ENCODE measurements at regions not wholly inside any gene's neighbourhood (a gene's known extent, or its start where the extent isn't known, plus 50 kb on each side); places are given as distances from the start of the nearest gene placed in this dataset.
A peak's percentile ranks its signal among the peaks of the same experiment; 100 is the strongest.
"Not testable (repeated sequence)": the region's sequence is repeated elsewhere in the genome, so short reads cannot be mapped to it uniquely, and the experiment has no call there.

- DNase-seq, result no peak
Measured at GRCh38 chr5:34436761-34437501, 219.2 kb upstream of the RAI14 start.

GRCh38 chr5:34439601-34440000 lies 216.5 kb upstream of the RAI14 start:
- DNase-seq, result no peak

- not testable (repeated sequence) for DNase-seq
Measured at GRCh38 chr5:34441767-34442166, 214.4 kb upstream of the RAI14 start.

GRCh38 chr5:34447424-34447823 lies 208.7 kb upstream of the RAI14 start:
- DNase-seq, result no peak

- DNase-seq, result no peak
Measured at GRCh38 chr5:34449639-34450038, 206.5 kb upstream of the RAI14 start.

- no peak for DNase-seq
Measured at GRCh38 chr5:34450338-34450737, 205.8 kb upstream of the RAI14 start.

GRCh38 chr5:34452170-34452828 lies 203.8 kb upstream of the RAI14 start:
- no peak for DNase-seq

GRCh38 chr5:34455098-34455497 lies 201.0 kb upstream of the RAI14 start:
- no peak for DNase-seq

- DNase-seq, result no peak
Measured at GRCh38 chr5:34459908-34460307, 196.2 kb upstream of the RAI14 start.

GRCh38 chr5:34460496-34460895 lies 195.6 kb upstream of the RAI14 start:
- DNase-seq, result no peak

GRCh38 chr5:34464829-34465228 lies 191.3 kb upstream of the RAI14 start:
- DNase-seq, result no peak

GRCh38 chr5:34465301-34465700 lies 190.8 kb upstream of the RAI14 start:
- DNase-seq, result peak in 2 of 58 donors; percentile 37 to 66

- DNase-seq, result not testable (repeated sequence)
Measured at GRCh38 chr5:34466519-34467388, 189.4 kb upstream of the RAI14 start.

- DNase-seq, result peak in 1 of 58 donors; percentile 12
Measured at GRCh38 chr5:34467436-34467835, 188.7 kb upstream of the RAI14 start.

- not testable (repeated sequence) for DNase-seq
Measured at GRCh38 chr5:34467984-34468383, 188.1 kb upstream of the RAI14 start.

GRCh38 chr5:34469971-34470370 lies 186.2 kb upstream of the RAI14 start:
- no peak for DNase-seq

- DNase-seq, result peak in 12 of 58 donors; percentile 2 to 57 (median 16)
Measured at GRCh38 chr5:34474573-34475021, 181.5 kb upstream of the RAI14 start.

- DNase-seq, result no peak
Measured at GRCh38 chr5:34475249-34475966, 180.7 kb upstream of the RAI14 start.

GRCh38 chr5:34476941-34477565 lies 179.1 kb upstream of the RAI14 start:
- DNase-seq, result no peak

- no peak for DNase-seq
Measured at GRCh38 chr5:34480810-34481528, 175.2 kb upstream of the RAI14 start.

Data from anterior cingulate cortex (tissue), 58 donors.